Umbilical cord (tissue), 1 donor: ENCODE measurements at regions not wholly inside any gene's neighbourhood (a gene's known extent, or its start where the extent isn't known, plus 50 kb on each side); places are given as distances from the start of the nearest gene placed in this dataset.

Source experiments
- DNase-seq: peaks from one replicate; pipeline ENCODE4 v3.0.0-alpha.2; 2015; ENCODE audit warnings: low spot score

- DNase-seq, result no peak
Observed at GRCh38 chr13:62598708-62599107, 1183.1 kb upstream of the PCDH20 start.

GRCh38 chr13:62595976-62596375 is 1180.3 kb upstream of the PCDH20 start:
- peak; percentile 64 for DNase-seq

- peak; percentile 47 for DNase-seq
Observed at GRCh38 chr13:62593804-62594203, 1178.2 kb upstream of the PCDH20 start.

GRCh38 chr13:62583466-62583865 is 1167.8 kb upstream of the PCDH20 start:
- no peak for DNase-seq

GRCh38 chr13:62578402-62578801 is 1162.8 kb upstream of the PCDH20 start:
- DNase-seq, result no peak

- DNase-seq, result no peak
Observed at GRCh38 chr13:62564770-62565169, 1149.1 kb upstream of the PCDH20 start.

- no peak for DNase-seq
Observed at GRCh38 chr13:62563251-62563650, 1147.6 kb upstream of the PCDH20 start.

GRCh38 chr13:62556978-62557377 is 1141.3 kb upstream of the PCDH20 start:
- DNase-seq, result no peak

GRCh38 chr13:62551588-62551987 is 1135.9 kb upstream of the PCDH20 start:
- peak; percentile 8 for DNase-seq

GRCh38 chr13:62544928-62545327 is 1129.3 kb upstream of the PCDH20 start:
- no peak for DNase-seq

GRCh38 chr13:62537593-62537992 is 1121.9 kb upstream of the PCDH20 start:
- no peak for DNase-seq

- no peak for DNase-seq
Observed at GRCh38 chr13:62525652-62526051, 1110.0 kb upstream of the PCDH20 start.

- no peak for DNase-seq
Observed at GRCh38 chr13:62524498-62524897, 1108.8 kb upstream of the PCDH20 start.

GRCh38 chr13:62524061-62524460 is 1108.4 kb upstream of the PCDH20 start:
- DNase-seq, result no peak

- peak; percentile 12 for DNase-seq
Observed at GRCh38 chr13:62512194-62513141, 1096.8 kb upstream of the PCDH20 start.

- DNase-seq, result no peak
Observed at GRCh38 chr13:62510906-62511655, 1095.4 kb upstream of the PCDH20 start.

GRCh38 chr13:62502588-62502987 is 1086.9 kb upstream of the PCDH20 start:
- no peak for DNase-seq

- DNase-seq, result no peak
Observed at GRCh38 chr13:62489731-62490130, 1074.1 kb upstream of the PCDH20 start.

GRCh38 chr13:62483774-62484173 is 1068.1 kb upstream of the PCDH20 start:
- DNase-seq, result peak; percentile 34

GRCh38 chr13:62482351-62482750 is 1066.7 kb upstream of the PCDH20 start:
- no peak for DNase-seq

- DNase-seq, result no peak
Observed at GRCh38 chr13:62473944-62474237, 1058.2 kb upstream of the PCDH20 start.

- DNase-seq, result no peak
Observed at GRCh38 chr13:62473190-62473943, 1057.7 kb upstream of the PCDH20 start.
